ENCODE measurements at regions not wholly inside any gene's neighbourhood (a gene's known extent, or its start where the extent isn't known, plus 50 kb on each side); places are given as distances from the start of the nearest gene placed in this dataset.

- ATAC-seq (no peak), DNase-seq (ENCODE audit: low read depth, low spot score) (no peak)
- in situ Hi-C loops (cut with HindIII; ENCODE audit: low pct_unique_long_range_greater_than_20kb, low sequenced_read_pairs) (no loop called here), intact Hi-C loops (cut with micrococcal nuclease; ENCODE audit: unreplicated experiment) (no loop called here)
- H3K36me3 ChIP-seq (ENCODE audit: control insufficient read depth, insufficient read depth, low read length), result no peaks in the 10 kb centered on the region
- no peaks in the 10 kb centered on the region for H3K9me3 ChIP-seq (ENCODE audit: control insufficient read depth, insufficient read depth, low read depth, low read length)
- no peaks in the 10 kb centered on the region for H3K4me1 ChIP-seq (ENCODE audit: control insufficient read depth, insufficient read depth, low read length)
- TF ChIP-seq POLR2AphosphoS5 (IDR thresholded peaks at IDR 0.05; ENCODE audit: low read depth, low read length), result no peak
- no peak for TF ChIP-seq TCF7L2 (IDR thresholded peaks at IDR 0.05; ENCODE audit: low read depth, low read length)
- no peak for TF ChIP-seq REST (IDR thresholded peaks at IDR 0.05; ENCODE audit: insufficient read depth in 1 of 2, low read depth in 2 of 2, low read length in 1 of 2)
- no peak for TF ChIP-seq CTCF (IDR thresholded peaks at IDR 0.05)
- no peak for TF ChIP-seq SIN3A (IDR thresholded peaks at IDR 0.05; ENCODE audit: borderline replicate concordance, insufficient read depth, low read depth, low read length)
- CTCF ChIA-PET, result no interaction called here
- no TSS peak for BruUV-seq (replicated peaks)
- POLR2A ChIA-PET, result no interaction called here
- H3K27me3 ChIP-seq (ENCODE audit: control insufficient read depth, insufficient read depth, low read length), result no peaks in the 10 kb centered on the region
- H3K4me3 ChIP-seq (ENCODE audit: low read depth in 2 of 2, low read length in 2 of 2), result no peak overlapping the region
- no peak overlapping the region for H3K27ac ChIP-seq (ENCODE audit: low read length)
Observed at GRCh38 chr16:64870859-64871258, 251.0 kb downstream of the CDH11 start.

- Histone ChIP-seq H3K36me3 (ENCODE audit: control insufficient read depth, insufficient read depth, low read length) (no peaks in the 10 kb centered on the region), H3K27me3 (ENCODE audit: control insufficient read depth, insufficient read depth, low read length) (no peaks in the 10 kb centered on the region), H3K9me3 (ENCODE audit: control insufficient read depth, insufficient read depth, low read depth, low read length) (no peaks in the 10 kb centered on the region), H3K4me1 (ENCODE audit: control insufficient read depth, insufficient read depth, low read length) (no peaks in the 10 kb centered on the region), H3K27ac (ENCODE audit: low read length) (no peak overlapping the region), H3K4me3 (ENCODE audit: low read depth in 2 of 2, low read length in 2 of 2) (no peak overlapping the region)
- ChIA-PET CTCF (no interaction called here), POLR2A (interaction anchor here (0.6 kb wide), 1 partner anchor 156 kb away, joined by 4 read pairs; no protein-coding TSS in a partner anchor)
- no peak for ATAC-seq
- BruUV-seq (replicated peaks), result no TSS peak
- TF ChIP-seq CTCF (IDR thresholded peaks at IDR 0.05) (no peak), REST (IDR thresholded peaks at IDR 0.05; ENCODE audit: insufficient read depth in 1 of 2, low read depth in 2 of 2, low read length in 1 of 2) (no peak), SIN3A (IDR thresholded peaks at IDR 0.05; ENCODE audit: borderline replicate concordance, insufficient read depth, low read depth, low read length) (no peak), TCF7L2 (IDR thresholded peaks at IDR 0.05; ENCODE audit: low read depth, low read length) (no peak), POLR2AphosphoS5 (IDR thresholded peaks at IDR 0.05; ENCODE audit: low read depth, low read length) (no peak)
- intact Hi-C loops (cut with micrococcal nuclease; ENCODE audit: unreplicated experiment) (no loop called here), in situ Hi-C loops (cut with HindIII; ENCODE audit: low pct_unique_long_range_greater_than_20kb, low sequenced_read_pairs) (no loop called here)
- no peak for DNase-seq (ENCODE audit: low read depth, low spot score)
Observed at GRCh38 chr16:64869781-64870180, 252.1 kb downstream of the CDH11 start.
